KG1 (cell line): ENCODE measurements at regions not wholly inside any gene's neighbourhood (a gene's known extent, or its start where the extent isn't known, plus 50 kb on each side); places are given as distances from the start of the nearest gene placed in this dataset.

Experiments used
- DNase-seq: peaks from one replicate; lab custom pipeline; 2025; lab: John Stamatoyannopoulos, UW

DNA sequence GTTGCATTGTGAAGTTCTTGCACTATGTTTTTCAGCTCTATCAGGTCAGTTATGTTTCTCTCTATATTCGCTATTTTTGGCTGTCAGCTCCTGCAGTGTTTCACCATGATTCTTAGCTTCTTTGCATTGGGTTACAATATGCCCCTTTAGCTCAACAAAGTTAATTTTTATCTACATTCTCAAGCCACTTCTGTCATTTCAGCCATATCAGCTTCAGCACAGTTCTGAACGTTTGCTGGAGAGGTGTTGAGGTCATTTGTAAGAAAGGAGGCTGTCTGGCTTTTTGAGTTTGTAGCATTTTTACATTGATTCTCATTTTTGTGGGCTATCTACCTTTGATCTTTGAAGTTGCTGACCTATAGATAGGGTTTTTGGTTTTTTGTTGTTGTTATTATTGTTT is 573.2 kb upstream of the RGS18 start:
- DNase-seq, result no peak

DNA sequence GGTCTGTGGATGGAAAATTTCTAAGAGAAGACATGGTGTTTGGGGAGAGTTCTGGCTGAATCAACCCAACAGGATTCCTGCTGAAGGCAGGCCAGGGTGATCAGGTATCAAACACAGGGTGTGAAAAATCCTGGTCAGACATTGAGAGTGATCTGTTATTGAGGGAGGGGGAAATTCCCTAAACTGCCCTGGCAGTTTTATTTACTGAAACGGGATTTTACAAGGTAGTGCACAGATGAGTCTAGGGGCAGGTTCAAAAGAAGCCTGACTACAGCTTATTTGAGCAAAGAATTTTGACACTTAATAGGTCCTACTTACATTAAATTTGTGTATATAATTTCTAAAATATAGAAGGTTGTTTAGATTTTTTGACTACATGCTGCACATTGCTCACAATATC is 569.4 kb upstream of the RGS18 start:
- DNase-seq, result no peak

DNA sequence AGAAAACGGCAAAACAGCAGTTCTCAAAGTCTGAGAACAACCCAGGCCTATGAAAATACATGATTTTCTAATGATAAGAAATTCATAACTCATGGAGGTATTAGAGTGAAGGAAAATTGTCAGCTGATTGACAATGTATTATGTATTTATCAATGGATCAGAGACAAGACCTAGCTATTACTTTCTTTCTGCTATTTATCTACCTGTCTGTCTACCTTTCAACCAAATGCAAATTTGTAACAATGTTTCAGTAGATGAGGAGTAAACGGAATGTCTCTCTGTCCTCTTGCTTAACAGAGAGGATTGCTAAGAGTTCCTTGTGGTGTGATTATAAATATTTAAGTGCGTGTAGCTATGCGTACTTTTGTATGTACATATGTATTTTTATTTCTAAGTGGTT is 568.7 kb upstream of the RGS18 start:
- DNase-seq, result no peak

DNA sequence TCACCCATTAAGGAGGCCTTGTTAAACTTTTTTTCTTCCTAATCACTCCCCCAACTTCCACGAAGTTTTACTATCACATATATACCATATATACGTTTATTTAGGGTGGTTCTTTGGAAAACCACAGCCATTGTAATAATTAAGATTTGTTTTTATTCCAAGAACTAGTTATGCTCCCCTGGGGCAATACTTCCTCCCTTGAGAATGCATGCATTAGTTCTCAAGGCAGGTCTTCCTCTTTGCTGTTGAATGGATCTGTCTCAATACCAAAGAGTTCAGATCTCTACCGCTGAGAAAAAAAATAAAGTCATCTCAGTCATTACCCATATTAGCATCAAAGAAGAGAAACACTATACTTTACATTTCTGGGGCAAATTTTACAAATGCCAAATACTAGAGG is 567.7 kb upstream of the RGS18 start:
- DNase-seq, result no peak

DNA sequence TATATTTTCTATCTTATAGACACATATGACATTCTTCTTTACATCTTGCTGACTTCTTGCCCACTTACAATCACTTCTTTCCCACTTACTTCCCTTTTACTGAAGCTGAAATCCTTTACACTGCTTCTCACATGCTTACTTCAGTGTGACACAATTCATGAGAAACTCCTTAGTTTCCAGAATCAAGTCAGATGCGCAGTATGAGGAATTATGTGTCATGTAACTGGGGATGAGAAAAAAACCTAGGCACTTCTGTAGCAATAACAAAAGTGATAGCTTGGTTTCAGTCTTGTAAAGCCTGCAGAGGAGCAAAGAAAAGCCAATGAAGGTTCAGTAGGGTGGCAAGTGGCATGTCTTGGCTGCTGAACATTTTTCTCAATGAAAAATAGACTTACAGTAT is 566.2 kb upstream of the RGS18 start:
- no peak for DNase-seq

DNA sequence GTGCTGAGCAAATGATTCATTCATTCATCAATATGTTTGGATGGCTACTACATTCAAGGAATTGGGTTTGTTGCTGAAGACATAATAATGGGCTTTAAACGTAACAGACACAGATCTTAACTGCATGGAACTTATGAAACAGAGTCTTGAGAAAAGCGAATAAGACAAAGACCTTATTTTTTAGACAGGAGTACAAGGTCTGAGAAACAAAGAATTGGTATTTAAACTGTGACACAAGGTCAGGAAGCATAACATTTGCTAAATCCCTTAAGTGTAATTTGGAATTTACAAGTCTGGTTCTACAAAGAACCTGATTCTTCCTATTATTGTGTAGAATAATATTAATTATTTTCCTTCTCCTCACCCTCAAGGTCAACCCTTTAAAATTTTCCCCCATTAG is 565.4 kb upstream of the RGS18 start:
- no peak for DNase-seq

DNA sequence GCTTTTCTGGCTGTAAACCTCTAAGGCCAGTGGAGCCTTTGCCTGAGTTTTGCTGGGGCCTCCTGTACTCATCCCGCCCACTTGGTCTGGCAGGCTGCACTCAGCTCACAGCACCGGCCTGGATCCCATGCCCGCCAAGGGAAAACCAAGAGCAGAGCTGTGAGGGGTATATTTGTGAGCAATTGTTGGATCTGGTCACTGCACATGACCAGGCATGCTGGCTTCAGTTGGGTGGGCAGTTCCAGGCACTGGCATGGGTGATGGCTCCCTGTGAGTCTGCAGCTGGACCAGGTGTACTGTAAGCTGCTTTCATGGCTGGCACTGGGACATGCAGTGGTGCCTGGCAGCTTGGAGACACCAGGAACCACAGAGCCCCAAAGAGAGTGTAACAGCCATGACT is 563.1 kb upstream of the RGS18 start:
- DNase-seq, result no peak

DNA sequence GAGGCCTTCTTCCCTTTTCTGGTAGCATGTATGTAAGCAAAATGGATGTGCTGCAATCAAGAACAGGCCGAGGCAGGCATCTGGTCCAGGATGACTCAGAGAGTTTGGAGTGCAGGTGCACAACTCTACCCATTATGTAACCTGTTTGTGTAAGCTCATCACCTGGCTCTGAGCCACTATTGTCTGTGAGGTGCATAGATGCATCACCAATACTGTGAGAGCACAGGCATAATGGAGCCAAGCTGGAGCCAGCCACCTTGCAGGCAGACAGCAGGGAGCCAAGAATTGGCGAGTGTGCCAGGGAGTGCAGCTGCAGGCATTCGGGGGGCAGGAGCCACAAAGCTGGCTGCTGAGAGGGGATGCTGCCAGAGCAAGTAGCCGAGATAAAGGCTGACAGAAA is 549.9 kb upstream of the RGS18 start:
- DNase-seq, result no peak

DNA sequence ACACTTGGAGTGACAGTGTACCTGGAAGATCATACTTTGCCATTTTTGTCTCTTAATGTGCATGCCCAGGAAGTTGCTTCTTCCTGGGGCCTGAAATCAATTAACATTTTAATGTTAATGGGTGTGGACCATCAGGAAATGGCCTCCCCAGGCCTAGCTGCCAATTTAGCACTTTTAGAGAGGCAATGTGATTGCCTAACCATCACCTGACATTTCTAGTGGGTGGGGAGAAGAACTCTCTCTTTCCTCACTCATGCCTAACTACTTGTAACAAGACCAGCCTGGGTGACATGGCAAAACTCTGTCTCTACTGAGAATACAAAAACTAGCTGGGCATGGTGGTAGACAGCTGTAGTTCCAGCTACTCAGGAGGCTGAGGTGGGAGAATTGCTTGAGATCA is 549.0 kb upstream of the RGS18 start:
- DNase-seq, result no peak

DNA sequence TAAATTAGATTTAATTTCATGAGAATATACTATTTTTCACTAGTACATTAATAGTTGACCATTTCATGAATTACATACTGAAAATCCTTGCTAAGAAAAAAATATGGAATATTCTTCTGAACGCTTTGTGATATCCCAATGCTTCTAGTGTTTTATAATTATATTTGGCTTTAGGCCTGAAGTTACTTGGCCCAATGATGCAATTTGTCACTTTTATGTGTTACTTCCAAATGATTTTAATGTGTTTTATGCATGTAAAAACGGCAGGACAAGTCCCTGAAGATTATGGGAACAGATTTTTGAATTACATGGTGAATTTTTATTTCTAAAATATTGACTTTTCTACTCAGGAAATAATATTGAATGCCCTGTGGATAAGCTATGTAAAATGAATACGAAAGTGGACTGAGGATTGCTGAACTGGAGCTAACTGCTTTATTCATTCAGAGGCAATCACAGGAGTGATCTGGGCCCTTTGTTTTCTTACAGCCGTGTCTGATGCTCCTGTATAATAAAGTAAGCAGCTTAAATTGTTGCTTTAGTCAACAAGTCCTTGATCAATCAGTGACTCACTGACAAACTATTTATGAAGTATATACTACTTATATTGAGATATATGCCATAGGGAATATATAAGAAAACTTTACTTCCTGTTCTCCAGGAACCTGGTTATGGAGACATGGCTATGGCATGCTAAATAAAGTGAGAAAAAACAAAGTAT is 543.0 kb upstream of the RGS18 start:
- no peak for DNase-seq

DNA sequence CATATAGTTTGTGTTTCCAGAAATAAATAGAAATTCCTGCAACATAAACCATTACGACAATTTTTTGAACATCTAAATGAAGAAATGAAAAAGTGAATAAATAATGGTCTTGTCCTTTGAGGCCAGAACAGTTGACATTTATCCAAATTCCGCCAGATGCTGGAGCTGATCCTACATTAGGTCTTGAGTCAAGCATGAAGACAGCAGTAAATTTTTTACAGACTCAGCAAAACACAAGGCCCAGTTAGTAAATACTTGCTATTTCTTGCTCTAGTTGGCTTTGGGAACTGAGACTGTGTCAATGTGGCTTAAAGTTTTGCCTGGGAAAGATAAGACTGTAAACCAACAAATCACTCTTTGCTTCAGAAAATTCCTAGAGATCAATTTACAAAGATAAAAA is 540.1 kb upstream of the RGS18 start:
- DNase-seq, result no peak

DNA sequence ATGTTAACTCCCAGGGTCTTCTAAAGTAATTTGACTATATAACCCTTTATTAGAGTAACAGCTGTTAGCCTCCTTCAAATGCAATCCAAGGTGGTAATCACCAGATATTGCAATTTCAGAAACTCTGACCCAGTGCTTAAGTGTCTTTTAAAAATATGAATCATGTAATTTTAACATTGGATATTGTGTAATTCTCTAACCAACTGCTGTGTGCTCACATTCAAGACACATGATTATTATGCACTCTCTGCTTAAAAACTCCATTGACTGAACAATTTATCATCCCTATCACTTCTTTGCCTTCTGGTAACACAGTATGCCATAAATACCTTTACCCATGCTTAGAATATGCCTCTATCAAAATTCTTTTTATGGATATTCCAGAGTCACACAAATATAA is 537.4 kb upstream of the RGS18 start:
- DNase-seq, result no peak

DNA sequence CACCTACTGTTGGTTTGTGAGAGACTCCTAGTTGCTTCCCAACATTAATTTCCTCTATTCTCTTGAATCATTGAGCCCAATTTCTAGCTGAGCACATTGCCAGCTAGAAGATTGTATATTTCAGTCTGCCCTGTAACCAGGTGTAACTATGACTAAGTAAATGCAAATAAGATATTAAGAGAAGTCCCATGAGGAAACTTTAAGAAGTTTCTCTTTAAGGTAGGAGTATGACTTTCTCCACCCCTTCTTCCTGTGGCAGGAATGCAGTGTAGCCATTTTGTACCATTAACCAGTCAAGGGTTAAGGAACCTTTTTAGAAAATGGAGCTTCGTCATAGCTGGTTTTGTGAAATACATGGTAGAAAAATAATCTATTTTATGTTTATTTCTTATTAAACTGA is 534.2 kb upstream of the RGS18 start:
- DNase-seq, result no peak

DNA sequence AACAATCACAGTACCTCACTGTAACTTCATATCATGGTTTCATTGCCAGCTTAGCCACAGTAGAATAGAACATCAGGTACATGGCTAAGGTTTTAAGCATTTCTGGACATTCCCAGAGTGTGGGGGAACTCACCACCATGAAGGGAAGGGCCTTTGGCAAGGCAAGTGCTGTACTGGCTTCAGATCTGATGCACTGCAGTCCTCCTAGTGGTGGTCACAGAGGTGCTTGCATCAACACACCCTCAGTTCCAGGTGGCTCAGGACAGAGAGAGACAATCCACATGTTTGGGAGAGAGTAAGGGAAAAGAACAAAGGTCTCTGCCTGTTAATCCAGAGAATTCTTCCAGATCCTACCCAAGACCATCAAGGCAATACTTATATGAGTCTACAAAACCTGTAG is 528.4 kb upstream of the RGS18 start:
- no peak for DNase-seq

DNA sequence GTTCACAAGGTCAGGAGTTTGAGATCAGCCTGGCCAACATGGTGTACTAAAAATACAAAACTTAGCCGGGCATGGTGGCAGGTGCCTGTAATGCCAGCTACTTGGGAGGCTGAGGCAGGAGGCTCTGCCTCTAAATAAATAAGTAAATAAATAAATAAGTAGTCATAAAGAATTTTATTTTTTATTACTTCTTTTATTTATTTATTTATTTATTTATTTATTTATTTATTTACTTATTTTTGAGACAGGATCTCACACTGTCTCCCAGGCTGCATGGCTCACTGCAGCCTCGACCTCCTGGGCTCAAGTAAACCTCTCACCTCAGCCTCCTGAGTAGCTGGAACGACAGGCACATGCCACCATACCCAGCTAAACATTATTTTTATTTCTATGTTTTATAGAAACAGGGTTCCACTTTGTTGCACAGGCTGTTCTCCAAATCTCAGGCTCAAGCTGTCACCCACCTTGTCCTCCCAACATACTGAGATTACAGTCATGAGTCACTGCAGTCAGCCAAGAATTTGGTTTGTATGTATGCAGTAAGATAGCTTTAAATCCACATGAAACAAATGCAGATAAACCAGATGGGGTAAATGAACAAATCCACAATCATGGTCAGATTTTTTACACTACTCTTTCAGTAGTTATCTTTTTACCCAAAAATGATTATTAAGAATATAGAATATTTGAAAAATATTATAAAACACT is 523.3 kb upstream of the RGS18 start:
- no peak for DNase-seq

DNA sequence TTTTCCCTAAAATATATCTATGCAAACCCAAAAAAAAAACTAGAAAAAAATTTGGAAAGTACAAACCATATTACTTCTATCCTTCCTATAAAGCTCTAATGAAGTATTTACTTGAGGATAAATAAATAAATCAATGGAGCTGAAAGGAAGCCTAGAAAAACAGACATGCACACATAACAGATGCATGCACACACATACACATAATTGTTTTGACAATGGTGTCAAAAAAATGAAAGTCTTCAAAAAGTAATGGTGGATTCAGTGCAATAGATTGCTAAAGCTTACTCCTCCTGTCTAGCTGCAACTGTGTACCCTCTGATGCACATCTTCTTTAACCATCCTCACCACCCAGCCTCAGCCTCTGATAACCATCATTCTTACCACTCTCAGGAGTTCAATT is 521.9 kb upstream of the RGS18 start:
- DNase-seq, result no peak

DNA sequence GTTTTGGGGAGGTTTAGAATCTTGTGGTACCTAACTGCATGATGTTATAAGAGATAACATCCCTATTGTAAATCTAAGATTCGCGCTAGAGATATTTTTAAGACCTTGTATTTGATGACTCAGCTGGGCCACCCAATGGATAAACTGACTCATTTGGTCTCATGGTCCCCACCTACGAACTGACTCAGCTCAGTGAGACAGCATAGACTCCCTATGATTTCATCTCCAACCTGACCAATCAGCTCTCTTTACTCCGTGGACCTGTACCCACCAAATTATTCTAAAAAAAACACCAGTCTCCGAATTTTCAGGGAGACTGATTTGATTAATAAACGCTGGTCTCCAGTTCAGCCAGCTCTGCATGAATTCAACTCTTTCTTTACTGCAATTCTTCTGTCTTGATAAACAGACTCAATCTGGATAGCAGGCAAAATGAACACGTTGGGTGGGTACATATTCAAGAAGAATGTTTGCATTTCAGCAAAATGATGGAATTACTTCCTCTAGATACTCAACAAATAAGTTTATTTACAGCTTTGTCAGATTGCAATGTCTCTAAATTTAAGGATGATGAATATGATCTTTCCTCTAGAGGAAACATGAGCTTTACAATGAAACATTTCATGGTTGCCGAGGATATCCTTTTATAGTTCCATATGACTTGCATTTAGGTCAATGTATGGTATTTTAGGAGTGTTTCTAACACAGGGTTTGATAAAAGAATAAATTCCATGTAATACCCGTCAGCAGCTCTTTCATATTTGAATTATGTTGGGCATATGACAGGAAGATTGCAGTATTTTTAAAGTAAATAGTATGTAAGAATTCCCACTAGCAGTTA is 516.6 kb upstream of the RGS18 start:
- no peak for DNase-seq

DNA sequence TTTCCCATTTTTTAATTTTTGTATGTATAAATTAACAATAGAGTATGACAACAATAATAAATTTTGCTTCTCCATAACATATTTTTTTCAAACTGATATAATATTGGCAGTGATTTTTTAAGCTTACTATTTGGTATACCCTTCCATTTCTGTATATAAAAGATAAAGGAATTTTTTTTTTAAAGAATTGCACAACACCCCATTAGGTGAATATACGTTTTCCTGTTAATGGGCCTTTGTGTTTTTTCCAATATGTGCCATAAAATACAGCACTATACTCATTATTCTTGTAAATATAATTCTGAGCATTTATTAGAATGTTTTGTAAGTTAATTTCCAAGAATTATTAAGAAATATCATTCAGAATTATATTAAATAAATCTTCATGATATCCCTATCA is 515.2 kb upstream of the RGS18 start:
- no peak for DNase-seq

DNA sequence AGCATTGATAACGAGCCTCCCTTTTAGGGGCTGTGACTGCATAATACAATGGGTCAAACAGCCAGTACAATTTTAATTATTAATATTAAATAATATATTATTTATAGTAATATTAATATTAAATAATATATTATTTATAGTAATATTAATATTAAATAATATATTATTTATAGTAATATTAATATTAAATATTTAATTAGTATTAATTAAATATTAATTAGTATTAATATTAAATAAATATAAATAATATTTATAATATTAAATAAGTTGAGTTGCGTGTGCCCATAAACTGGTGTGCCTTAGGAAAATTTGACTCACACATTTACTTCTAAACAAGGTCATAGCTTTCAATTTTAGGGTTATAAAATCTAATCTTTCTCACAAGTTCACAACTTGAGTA is 509.3 kb upstream of the RGS18 start:
- no peak for DNase-seq

DNA sequence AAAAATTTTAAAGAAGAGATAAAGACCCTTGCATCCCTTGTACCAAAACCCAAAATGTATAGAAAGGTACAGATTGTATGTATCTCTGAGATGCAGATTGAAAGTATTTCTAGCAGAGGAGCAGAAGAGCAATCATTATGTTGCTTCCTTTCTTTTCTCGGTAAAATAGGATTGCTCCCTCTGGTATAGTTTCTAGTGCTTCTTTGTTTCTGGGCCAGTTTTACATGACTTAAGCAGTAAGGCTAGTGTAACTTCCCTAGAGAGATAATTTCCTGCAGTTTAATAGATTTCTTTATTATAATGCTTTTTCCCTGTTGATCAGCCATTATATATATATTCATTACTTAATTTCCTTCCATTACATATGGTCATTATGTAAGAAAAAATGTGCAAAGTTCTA is 496.2 kb upstream of the RGS18 start:
- DNase-seq, result no peak

DNA sequence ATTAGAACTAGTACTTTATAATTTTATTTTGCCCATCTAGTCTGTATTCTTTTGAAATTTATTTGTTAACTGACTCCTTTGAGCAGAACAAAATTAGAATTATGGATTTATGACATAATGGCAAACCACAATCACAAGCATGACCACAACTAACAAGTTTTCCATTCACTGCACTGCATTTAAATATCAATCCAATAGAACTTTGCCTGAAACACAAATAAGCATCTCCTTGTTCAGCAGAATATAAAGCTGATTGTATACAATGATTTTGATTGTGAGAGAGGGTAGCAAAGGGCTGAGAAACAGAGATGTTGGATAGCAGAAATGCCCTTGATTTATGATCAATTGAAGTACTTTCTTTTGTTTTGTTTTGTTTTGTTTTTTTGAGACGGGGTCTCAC is 495.5 kb upstream of the RGS18 start:
- no peak for DNase-seq

DNA sequence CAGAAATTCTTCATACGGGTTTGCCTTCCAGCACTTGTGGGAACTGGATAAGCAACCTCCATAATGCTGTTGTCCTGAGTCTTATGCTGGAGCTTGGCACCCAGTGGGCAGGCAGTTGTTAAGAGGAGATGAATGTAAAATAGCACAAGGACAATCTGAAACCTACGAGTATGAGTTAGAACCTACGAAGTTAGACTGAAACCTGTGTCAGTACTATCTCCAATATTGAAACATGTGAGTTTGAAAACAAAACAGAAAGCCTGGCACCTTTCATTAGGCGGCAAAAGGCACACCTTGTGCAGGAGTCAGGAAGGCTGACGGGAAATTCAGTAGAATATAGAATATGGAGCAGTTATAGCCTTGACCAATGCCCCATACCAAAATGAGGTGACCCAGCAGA is 489.7 kb upstream of the RGS18 start:
- no peak for DNase-seq

DNA sequence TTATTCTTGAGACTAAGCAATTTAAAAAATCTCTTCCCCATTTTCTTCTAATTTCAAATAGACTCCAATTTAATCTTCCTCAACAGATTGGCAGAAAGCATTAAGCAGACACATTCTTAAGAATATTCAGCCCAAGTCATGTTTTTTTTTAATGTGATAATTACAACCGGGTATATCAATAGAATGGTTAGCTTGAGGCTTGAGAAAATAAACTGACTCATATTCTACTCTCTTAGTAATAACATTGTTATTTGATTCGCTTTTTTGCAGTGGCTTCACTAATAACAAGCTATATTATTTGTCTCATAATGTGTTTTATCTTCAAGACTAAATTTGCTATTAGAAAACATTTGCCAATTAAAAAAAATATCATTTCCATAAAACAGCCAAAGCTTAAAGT is 488.6 kb upstream of the RGS18 start:
- no peak for DNase-seq
